ENCODE measurements at regions not wholly inside any gene's neighbourhood (a gene's known extent, or its start where the extent isn't known, plus 50 kb on each side); places are given as distances from the start of the nearest gene placed in this dataset.

- TF ChIP-seq GATA3 (IDR thresholded peaks at IDR 0.05; ENCODE audit: low read depth, low read length) (no peak), GATA2 (IDR thresholded peaks at IDR 0.05; ENCODE audit: low read depth, low read length) (no peak)
Measured at GRCh38 chr7:124457841-124458240, 307.8 kb downstream of the GPR37 start.

All from SH-SY5Y (cell line).